ENCODE measurements at regions not wholly inside any gene's neighbourhood (a gene's known extent, or its start where the extent isn't known, plus 50 kb on each side); places are given as distances from the start of the nearest gene placed in this dataset.
A peak's percentile ranks its signal among the peaks of the same experiment; 100 is the strongest.

DNA sequence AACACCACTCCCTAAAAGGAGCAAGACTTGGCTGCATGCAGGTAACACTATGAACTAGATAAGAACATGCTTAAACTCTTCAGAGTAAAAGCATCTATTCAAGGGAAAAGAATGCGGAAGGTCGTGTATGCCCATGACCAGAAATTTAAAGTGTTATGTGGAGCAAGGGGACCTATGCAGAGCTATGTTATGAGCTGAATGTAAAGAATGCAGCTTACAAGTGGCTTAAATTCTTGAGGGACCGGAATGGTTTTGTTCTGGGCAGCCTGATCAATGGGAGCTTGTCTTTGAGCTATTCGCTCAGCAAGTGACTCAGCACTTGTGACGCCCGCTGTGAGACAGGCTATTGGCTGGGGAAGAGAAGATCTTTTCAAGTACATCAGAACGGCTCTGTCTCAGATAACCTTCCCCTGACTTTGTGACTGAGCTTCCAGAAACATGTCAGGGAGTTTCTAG is 367.5 kb upstream of the THBS1 start (continued):
- TF ChIP-seq GATA2 (CRISPR knock-in tag; IDR thresholded peaks at IDR 0.05) (no peak), GABPA (IDR thresholded peaks at IDR 0.05; ENCODE audit: low read depth) (no peak), NFIC (IDR thresholded peaks at IDR 0.05; ENCODE audit: borderline replicate concordance) (peak; percentile 75), EP300 (IDR thresholded peaks at IDR 0.05; ENCODE audit: borderline replicate concordance in 1 of 2, low read depth in 1 of 2, low read length in 1 of 2) (peak in 1 of 2 experiments; percentile 96; a peak in 2 of 4 replicates), ELF1 (IDR thresholded peaks at IDR 0.05) (peak; percentile 94)
- TF ChIP-seq, protein P1, sequence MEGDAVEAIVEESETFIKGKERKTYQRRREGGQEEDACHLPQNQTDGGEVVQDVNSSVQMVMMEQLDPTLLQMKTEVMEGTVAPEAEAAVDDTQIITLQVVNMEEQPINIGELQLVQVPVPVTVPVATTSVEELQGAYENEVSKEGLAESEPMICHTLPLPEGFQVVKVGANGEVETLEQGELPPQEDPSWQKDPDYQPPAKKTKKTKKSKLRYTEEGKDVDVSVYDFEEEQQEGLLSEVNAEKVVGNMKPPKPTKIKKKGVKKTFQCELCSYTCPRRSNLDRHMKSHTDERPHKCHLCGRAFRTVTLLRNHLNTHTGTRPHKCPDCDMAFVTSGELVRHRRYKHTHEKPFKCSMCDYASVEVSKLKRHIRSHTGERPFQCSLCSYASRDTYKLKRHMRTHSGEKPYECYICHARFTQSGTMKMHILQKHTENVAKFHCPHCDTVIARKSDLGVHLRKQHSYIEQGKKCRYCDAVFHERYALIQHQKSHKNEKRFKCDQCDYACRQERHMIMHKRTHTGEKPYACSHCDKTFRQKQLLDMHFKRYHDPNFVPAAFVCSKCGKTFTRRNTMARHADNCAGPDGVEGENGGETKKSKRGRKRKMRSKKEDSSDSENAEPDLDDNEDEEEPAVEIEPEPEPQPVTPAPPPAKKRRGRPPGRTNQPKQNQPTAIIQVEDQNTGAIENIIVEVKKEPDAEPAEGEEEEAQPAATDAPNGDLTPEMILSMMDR (IDR thresholded peaks at IDR 0.05) = no peak
- TF ChIP-seq, protein P2, sequence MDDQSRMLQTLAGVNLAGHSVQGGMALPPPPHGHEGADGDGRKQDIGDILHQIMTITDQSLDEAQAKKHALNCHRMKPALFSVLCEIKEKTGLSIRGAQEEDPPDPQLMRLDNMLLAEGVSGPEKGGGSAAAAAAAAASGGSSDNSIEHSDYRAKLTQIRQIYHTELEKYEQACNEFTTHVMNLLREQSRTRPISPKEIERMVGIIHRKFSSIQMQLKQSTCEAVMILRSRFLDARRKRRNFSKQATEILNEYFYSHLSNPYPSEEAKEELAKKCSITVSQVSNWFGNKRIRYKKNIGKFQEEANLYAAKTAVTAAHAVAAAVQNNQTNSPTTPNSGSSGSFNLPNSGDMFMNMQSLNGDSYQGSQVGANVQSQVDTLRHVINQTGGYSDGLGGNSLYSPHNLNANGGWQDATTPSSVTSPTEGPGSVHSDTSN (IDR thresholded peaks at IDR 0.05) = peak; percentile 79

DNA sequence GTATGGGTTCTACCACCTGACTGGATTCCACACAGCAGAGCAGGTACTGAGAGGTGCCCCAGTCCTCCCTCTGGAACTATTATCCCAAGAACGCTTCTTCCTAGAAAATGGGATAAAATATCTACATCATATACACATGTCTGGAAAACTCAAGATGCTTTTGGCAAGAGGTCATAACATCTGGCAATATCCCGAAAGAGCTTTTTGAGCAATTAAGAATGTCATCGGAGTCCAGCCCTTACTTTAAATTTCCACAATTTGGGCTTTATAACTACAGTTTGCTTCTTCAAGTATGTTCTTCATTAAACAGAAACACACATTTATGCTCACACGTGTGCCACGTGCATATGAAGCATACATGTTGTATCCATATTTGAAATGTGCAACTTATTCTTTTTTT is 365.9 kb upstream of the THBS1 start:
- no peak for DNase-seq
- TF ChIP-seq FOXM1 (IDR thresholded peaks at IDR 0.05; ENCODE audit: low read depth) (no peak), TEAD4 (IDR thresholded peaks at IDR 0.05; ENCODE audit: borderline replicate concordance, insufficient read depth) (no peak), YY1 (IDR thresholded peaks at IDR 0.05; ENCODE audit: low read depth) (no peak), CHD2 (IDR thresholded peaks at IDR 0.05; ENCODE audit: low read length, partially characterized antibody) (no peak), RFX5 (IDR thresholded peaks at IDR 0.05; ENCODE audit: low read length) (no peak), NRF1 (IDR thresholded peaks at IDR 0.05; ENCODE audit: low read depth, low read length) (no peak), MEF2A (IDR thresholded peaks at IDR 0.05; ENCODE audit: borderline replicate concordance, low read depth) (no peak), FOXJ3 (CRISPR knock-in tag; IDR thresholded peaks at IDR 0.05) (no peak), EZH2phosphoT487 (IDR thresholded peaks at IDR 0.05; ENCODE audit: borderline replicate concordance, low read depth) (no peak), ELF1 (IDR thresholded peaks at IDR 0.05) (no peak), GATA2 (CRISPR knock-in tag; IDR thresholded peaks at IDR 0.05) (no peak)
- TF ChIP-seq, protein P3, sequence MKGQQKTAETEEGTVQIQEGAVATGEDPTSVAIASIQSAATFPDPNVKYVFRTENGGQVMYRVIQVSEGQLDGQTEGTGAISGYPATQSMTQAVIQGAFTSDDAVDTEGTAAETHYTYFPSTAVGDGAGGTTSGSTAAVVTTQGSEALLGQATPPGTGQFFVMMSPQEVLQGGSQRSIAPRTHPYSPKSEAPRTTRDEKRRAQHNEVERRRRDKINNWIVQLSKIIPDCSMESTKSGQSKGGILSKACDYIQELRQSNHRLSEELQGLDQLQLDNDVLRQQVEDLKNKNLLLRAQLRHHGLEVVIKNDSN (IDR thresholded peaks at IDR 0.05; ENCODE audit: borderline replicate concordance, low read depth) = no peak
- TF ChIP-seq, protein P4, sequence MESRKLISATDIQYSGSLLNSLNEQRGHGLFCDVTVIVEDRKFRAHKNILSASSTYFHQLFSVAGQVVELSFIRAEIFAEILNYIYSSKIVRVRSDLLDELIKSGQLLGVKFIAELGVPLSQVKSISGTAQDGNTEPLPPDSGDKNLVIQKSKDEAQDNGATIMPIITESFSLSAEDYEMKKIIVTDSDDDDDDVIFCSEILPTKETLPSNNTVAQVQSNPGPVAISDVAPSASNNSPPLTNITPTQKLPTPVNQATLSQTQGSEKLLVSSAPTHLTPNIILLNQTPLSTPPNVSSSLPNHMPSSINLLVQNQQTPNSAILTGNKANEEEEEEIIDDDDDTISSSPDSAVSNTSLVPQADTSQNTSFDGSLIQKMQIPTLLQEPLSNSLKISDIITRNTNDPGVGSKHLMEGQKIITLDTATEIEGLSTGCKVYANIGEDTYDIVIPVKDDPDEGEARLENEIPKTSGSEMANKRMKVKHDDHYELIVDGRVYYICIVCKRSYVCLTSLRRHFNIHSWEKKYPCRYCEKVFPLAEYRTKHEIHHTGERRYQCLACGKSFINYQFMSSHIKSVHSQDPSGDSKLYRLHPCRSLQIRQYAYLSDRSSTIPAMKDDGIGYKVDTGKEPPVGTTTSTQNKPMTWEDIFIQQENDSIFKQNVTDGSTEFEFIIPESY (IDR thresholded peaks at IDR 0.05; ENCODE audit: borderline replicate concordance, low read depth) = no peak
- TF ChIP-seq, protein P2 (IDR thresholded peaks at IDR 0.05) = no peak
- CTCF ChIA-PET = interaction anchor here (1.1 kb wide), 1 partner anchor 15 kb away, joined by 4 read pairs; no protein-coding TSS in a partner anchor
- no peaks in the 10 kb centered on the region for H3K27me3 ChIP-seq (ENCODE audit: insufficient read depth)
- H3K36me3 ChIP-seq (replicated peaks in 1 of 2; ENCODE audit: control insufficient read depth in 1 of 2, insufficient read depth in 2 of 2, low read length in 1 of 2) = no peaks in the 10 kb centered on the region
- no peak overlapping the region for H2AFZ ChIP-seq (ENCODE audit: low read depth)
- H3K9me2 ChIP-seq = no peaks in the 10 kb centered on the region
- POLR2A ChIA-PET = no interaction called here
- H3K4me1 ChIP-seq (ENCODE audit: control insufficient read depth in 1 of 2, insufficient read depth in 2 of 2, low read depth in 1 of 2, low read length in 1 of 2) = peaks cover 0 to 12% of the 10 kb centered on the region in 2 experiments; a peak in 1 of 4 replicates
- H3K9me3 ChIP-seq = 0 out of 2 replicates have a peak, but pooled peaks cover 9% of the 10 kb centered on the region
- H3K9ac ChIP-seq = no peak overlapping the region
- peaks cover 25% of the 10 kb centered on the region for H3F3A ChIP-seq (replicated peaks; ENCODE audit: insufficient read depth)
- no peak overlapping the region for H3K4me2 ChIP-seq
- no peaks in the 10 kb centered on the region for H3K79me2 ChIP-seq (ENCODE audit: insufficient read depth)
- H4K20me1 ChIP-seq (ENCODE audit: insufficient read depth) = no peaks in the 10 kb centered on the region
- 98% methylated on average over 5 of the region's 5 CpGs for WGBS (ENCODE audit: low lambda C conversion rate)
- no peak overlapping the region for H3K27ac ChIP-seq (ENCODE audit: low read depth in 2 of 2, low read length in 1 of 2)
- H3K4me3 ChIP-seq (ENCODE audit: low read depth in 2 of 2, low read length in 1 of 2) = no peak overlapping the region

All from SK-N-SH (cell line).